ENCODE measurements at regions not wholly inside any gene's neighbourhood (a gene's known extent, or its start where the extent isn't known, plus 50 kb on each side); places are given as distances from the start of the nearest gene placed in this dataset.
A peak's percentile ranks its signal among the peaks of the same experiment; 100 is the strongest.
"Not testable (repeated sequence)": the region's sequence is repeated elsewhere in the genome, so short reads cannot be mapped to it uniquely, and the experiment has no call there.

- Histone ChIP-seq H3K36me3 (ENCODE audit: control insufficient read depth, insufficient read depth, low read length) (no peaks in the 10 kb centered on the region), H3K27me3 (ENCODE audit: control insufficient read depth, insufficient read depth, low read length) (no peaks in the 10 kb centered on the region), H3K27ac (ENCODE audit: low read length) (no peak overlapping the region), H3K4me1 (ENCODE audit: control insufficient read depth, insufficient read depth, low read length) (no peaks in the 10 kb centered on the region), H3K9me3 (ENCODE audit: control insufficient read depth, insufficient read depth, low read length) (no peaks in the 10 kb centered on the region), H3K4me3 (ENCODE audit: low read length) (no peak overlapping the region)
- WGBS (ENCODE audit: insufficient coverage) = 51% methylated on average over 3 of the region's 3 CpGs
- ATAC-seq = no peak
- Mint-ChIP-seq H3K27me3 (ENCODE audit: low read depth in 2 of 2) (peaks cover 0 to 7% of the 10 kb centered on the region in 2 donors), H3K4me3 (no peak overlapping the region), H3K9me3 (no peaks in the 10 kb centered on the region), H3K27ac (no peak overlapping the region), H3K36me3 (no peaks in the 10 kb centered on the region), H3K4me1 (peaks cover 0 to 5% of the 10 kb centered on the region in 2 donors)
- DNase-seq = no peak
- intact Hi-C loops (cut with micrococcal nuclease) = no loop called here
- TF ChIP-seq CTCF (IDR thresholded peaks at IDR 0.05) = no peak
These were observed 1813.6 kb upstream of the DEFB115 start for GRCh38 chr20:29443819-29444218.

GRCh38 chr20:29445050-29445907 lies 1812.2 kb upstream of the DEFB115 start:
- H3K9me3 Mint-ChIP-seq; H3K27me3 Mint-ChIP-seq (ENCODE audit: low read depth in 2 of 2); intact Hi-C loops (cut with micrococcal nuclease); H3K4me3 ChIP-seq (ENCODE audit: low read length); H3K36me3 Mint-ChIP-seq; H3K4me1 Mint-ChIP-seq; H3K9me3 ChIP-seq (ENCODE audit: control insufficient read depth, insufficient read depth, low read length); H3K27ac Mint-ChIP-seq; H3K4me1 ChIP-seq (ENCODE audit: control insufficient read depth, insufficient read depth, low read length); H3K36me3 ChIP-seq (ENCODE audit: control insufficient read depth, insufficient read depth, low read length); H3K27ac ChIP-seq (ENCODE audit: low read length); H3K4me3 Mint-ChIP-seq; H3K27me3 ChIP-seq (ENCODE audit: control insufficient read depth, insufficient read depth, low read length): not testable (repeated sequence)
- DNase-seq (peak in 1 of 2 donors; percentile 46), ATAC-seq (peak in 1 of 3 donors; percentile 90)
- 46% methylated on average over 22 of the region's 28 CpGs for WGBS (ENCODE audit: insufficient coverage)

GRCh38 chr20:29447517-29448484 lies 1809.7 kb upstream of the DEFB115 start:
- H3K27ac ChIP-seq (ENCODE audit: low read length); H3K36me3 ChIP-seq (ENCODE audit: control insufficient read depth, insufficient read depth, low read length); DNase-seq; H3K4me3 Mint-ChIP-seq; H3K9me3 Mint-ChIP-seq; H3K36me3 Mint-ChIP-seq; H3K27ac Mint-ChIP-seq; H3K27me3 Mint-ChIP-seq (ENCODE audit: low read depth in 2 of 2); H3K27me3 ChIP-seq (ENCODE audit: control insufficient read depth, insufficient read depth, low read length); H3K4me3 ChIP-seq (ENCODE audit: low read length); H3K4me1 Mint-ChIP-seq; ATAC-seq; H3K4me1 ChIP-seq (ENCODE audit: control insufficient read depth, insufficient read depth, low read length); H3K9me3 ChIP-seq (ENCODE audit: control insufficient read depth, insufficient read depth, low read length); intact Hi-C loops (cut with micrococcal nuclease): not testable (repeated sequence)
- 62% methylated on average over 51 of the region's 52 CpGs for WGBS (ENCODE audit: insufficient coverage)

- Mint-ChIP-seq H3K4me3 (no peak overlapping the region), H3K27ac (no peak overlapping the region), H3K4me1 (no peaks in the 10 kb centered on the region), H3K27me3 (ENCODE audit: low read depth in 2 of 2) (peaks cover 0 to 7% of the 10 kb centered on the region in 2 donors), H3K9me3 (peaks cover 4% of the 10 kb centered on the region in 2 donors), H3K36me3 (no peaks in the 10 kb centered on the region)
- no peak for TF ChIP-seq CTCF (IDR thresholded peaks at IDR 0.05)
- H3K36me3 ChIP-seq (ENCODE audit: control insufficient read depth, insufficient read depth, low read length) = no peaks in the 10 kb centered on the region
- WGBS (ENCODE audit: insufficient coverage) = 82% methylated on average over 23 of the region's 23 CpGs
- no peaks in the 10 kb centered on the region for H3K4me1 ChIP-seq (ENCODE audit: control insufficient read depth, insufficient read depth, low read length)
- peak in 1 of 3 donors; percentile 41 for ATAC-seq
- H3K27me3 ChIP-seq (ENCODE audit: control insufficient read depth, insufficient read depth, low read length) = no peaks in the 10 kb centered on the region
- H3K4me3 ChIP-seq (ENCODE audit: low read length) = no peak overlapping the region
- no peaks in the 10 kb centered on the region for H3K9me3 ChIP-seq (ENCODE audit: control insufficient read depth, insufficient read depth, low read length)
- H3K27ac ChIP-seq (ENCODE audit: low read length) = no peak overlapping the region
- intact Hi-C loops (cut with micrococcal nuclease) = no loop called here
- no peak for DNase-seq
These were observed 1808.5 kb upstream of the DEFB115 start for GRCh38 chr20:29448806-29449470.
